ENCODE measurements at regions not wholly inside any gene's neighbourhood (a gene's known extent, or its start where the extent isn't known, plus 50 kb on each side); places are given as distances from the start of the nearest gene placed in this dataset.

DNA sequence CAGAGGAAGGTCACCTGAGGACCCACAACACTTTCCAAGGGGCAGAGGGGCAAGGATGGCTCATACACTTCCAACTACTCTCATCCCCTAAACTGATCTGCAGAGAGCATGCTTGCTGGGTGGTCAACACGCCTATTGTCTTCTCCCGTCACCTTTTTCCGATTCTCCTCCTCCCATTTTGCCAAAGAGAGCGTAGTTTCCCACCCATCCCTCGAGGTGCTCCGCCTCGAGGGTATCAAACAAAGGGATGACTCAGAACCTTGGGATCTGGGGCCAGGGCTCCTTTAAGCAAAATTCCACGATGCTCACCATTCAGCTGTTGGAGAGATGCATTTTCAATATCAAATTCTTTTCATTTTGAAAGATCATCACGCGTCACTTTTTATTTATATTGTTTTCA lies 507.5 kb upstream of the SULF2 start:
- TF ChIP-seq, protein P1, sequence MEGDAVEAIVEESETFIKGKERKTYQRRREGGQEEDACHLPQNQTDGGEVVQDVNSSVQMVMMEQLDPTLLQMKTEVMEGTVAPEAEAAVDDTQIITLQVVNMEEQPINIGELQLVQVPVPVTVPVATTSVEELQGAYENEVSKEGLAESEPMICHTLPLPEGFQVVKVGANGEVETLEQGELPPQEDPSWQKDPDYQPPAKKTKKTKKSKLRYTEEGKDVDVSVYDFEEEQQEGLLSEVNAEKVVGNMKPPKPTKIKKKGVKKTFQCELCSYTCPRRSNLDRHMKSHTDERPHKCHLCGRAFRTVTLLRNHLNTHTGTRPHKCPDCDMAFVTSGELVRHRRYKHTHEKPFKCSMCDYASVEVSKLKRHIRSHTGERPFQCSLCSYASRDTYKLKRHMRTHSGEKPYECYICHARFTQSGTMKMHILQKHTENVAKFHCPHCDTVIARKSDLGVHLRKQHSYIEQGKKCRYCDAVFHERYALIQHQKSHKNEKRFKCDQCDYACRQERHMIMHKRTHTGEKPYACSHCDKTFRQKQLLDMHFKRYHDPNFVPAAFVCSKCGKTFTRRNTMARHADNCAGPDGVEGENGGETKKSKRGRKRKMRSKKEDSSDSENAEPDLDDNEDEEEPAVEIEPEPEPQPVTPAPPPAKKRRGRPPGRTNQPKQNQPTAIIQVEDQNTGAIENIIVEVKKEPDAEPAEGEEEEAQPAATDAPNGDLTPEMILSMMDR (IDR thresholded peaks at IDR 0.05): no peak

DNA sequence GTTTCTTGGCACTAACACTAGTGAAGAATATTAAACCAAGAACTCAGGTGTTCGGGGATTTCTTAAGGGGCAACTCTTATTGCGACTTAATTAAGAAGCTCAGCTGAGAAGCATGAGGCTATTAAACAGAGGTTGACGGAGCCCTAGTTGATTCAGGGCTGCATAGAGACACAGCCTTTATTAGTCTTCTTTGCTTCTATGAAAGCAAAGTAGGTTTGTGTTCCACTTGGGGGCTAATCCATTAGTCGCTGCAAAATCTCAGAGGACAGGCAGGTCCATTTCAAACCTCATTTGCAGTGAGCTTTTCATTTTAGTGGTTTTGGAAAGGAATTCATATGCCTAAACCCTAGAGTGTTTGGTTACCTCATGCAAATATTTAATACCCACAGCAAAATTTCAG lies 506.6 kb upstream of the SULF2 start:
- TF ChIP-seq, protein P1 (IDR thresholded peaks at IDR 0.05): no peak

DNA sequence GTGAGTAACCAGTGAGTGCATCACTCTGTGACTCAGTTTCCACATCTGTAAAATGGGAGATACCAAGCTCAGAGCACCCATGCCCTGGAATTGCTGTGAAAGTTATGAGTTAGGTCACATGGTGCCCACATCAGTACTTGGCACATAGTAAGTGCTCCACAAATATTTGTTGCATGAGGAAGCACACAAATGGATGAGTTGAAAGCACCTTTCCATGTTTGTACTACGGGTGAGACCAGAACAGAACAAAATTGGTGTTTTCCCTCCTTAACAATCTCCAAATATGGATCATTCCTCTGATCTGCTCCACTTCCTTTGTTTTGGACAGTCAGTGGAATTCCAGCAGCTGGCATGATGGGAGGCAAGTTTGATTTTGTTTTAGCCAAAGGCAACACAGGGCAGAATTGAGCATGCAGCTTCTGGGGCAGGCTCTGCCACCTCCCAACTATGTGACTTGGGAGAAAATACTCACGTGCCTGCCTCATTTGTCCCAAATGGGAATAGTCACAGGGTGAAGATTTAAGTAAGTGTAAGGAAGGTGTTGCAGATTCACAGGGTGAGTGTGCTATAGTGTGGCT lies 503.7 kb upstream of the SULF2 start:
- TF ChIP-seq, protein P1 (IDR thresholded peaks at IDR 0.05): no peak

DNA sequence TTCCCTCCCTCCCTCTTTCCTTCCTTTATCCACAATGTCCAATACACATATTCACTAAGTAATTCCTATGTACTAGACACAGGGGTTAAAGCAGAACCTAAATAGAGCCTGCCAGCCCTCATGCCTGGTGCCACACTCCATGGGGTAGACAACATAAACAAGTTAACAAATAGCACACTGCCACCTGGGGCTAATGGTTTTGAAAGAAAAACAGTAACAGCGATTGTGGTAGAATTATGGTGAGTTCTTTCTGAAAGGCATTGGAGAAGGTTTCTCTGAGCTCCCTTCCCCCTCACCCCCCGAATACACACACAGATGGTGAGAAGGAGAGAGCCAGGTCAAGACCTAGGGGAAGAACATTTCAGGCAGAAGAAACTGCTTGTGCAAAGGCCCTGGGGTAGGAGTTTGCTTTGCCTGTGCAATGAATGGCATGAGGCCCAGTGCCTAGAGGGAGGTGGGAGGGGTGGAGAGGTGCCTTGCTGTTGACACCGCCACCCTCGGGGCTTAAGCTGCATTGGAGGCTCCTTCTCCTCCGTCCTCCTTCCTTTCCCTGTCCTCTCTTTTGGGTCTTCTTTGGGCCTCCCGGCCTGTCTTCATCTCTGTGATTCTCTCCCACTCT lies 502.4 kb upstream of the SULF2 start:
- TF ChIP-seq, protein P1 (IDR thresholded peaks at IDR 0.05): no peak

DNA sequence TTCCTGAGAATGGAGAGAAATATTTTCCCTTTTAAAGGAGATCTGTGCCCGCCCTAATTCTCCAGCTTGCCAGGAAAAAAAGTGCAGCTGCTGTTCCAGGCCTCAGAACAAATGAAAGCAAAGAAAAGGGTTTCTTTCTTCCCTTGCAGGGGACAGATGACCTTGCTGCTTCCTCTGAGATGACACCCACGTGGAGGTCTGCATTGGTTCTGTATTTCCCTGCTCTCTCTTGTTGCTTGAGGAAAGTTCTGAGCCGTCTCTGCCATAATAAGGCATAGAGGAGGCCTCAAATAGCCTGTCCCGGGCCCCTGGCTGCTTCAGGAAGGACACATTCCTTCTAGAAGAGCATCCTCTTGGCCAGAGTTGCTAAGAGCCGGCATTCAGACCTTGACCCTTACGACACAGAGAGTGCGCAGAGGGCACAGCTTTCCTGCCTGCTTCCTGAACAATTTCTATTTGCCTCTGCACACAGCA lies 501.8 kb upstream of the SULF2 start:
- TF ChIP-seq, protein P1 (IDR thresholded peaks at IDR 0.05): no peak

DNA sequence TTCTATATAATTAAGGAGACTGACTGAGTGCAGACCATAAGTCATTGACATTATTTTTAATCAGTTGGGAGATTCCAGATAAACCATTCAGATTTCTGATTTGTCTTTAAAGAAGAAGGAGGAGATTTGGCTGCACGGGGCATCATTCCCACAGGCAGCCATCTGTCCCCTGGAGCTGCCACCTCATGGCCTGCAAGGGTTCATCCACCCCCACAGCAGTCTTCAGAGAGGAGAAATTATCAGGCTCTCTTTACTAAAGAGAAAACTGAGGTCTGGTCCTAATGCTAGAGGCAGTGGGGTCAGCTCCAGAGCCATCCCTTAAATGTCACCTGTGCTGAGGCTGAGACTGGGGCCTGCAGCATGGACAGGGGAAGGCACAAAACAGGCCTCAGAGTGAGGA lies 501.3 kb upstream of the SULF2 start:
- TF ChIP-seq, protein P1 (IDR thresholded peaks at IDR 0.05): no peak

DNA sequence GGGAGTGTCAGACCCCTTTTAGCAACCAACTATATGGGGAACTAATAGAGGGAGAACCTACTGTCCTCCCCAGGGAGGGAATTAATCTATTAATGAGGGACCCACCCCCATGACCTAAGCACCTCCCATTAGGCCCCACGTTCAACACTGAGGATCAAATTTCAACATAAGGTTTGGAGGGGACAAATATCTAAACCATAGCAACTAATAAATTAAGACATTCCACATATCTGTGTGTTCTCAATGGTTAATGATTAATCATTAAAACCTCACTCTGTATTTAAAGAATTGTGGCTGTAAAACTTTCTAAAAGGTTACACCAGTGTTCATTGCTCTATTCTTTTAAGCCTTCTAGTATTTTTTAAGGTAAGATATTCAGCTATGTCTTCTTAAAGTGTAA lies 500.4 kb upstream of the SULF2 start:
- TF ChIP-seq, protein P1 (IDR thresholded peaks at IDR 0.05): no peak
